GM21423 (cell line): ENCODE measurements at regions not wholly inside any gene's neighbourhood (a gene's known extent, or its start where the extent isn't known, plus 50 kb on each side); places are given as distances from the start of the nearest gene placed in this dataset.

Experiments
- ATAC-seq: cut with Tn5 transposase; IDR thresholded peaks from one replicate; pipeline ENCODE4 v1.9.1; 2021; ENCODE audit warnings: mild to moderate bottlenecking, moderate library complexity; ENCODE audit not compliant: unreplicated experiment

- ATAC-seq, result no peak
These were observed 112.3 kb upstream of the PMFBP1 start for GRCh38 chr16:72284042-72284789.

- ATAC-seq, result no peak
These were observed 110.4 kb upstream of the PMFBP1 start for GRCh38 chr16:72282362-72282761.

GRCh38 chr16:72278301-72278700, 106.3 kb upstream of the PMFBP1 start:
- ATAC-seq, result no peak

GRCh38 chr16:72277749-72278148, 105.8 kb upstream of the PMFBP1 start:
- no peak for ATAC-seq

GRCh38 chr16:72271699-72272240, 99.8 kb upstream of the PMFBP1 start:
- no peak for ATAC-seq

DNA sequence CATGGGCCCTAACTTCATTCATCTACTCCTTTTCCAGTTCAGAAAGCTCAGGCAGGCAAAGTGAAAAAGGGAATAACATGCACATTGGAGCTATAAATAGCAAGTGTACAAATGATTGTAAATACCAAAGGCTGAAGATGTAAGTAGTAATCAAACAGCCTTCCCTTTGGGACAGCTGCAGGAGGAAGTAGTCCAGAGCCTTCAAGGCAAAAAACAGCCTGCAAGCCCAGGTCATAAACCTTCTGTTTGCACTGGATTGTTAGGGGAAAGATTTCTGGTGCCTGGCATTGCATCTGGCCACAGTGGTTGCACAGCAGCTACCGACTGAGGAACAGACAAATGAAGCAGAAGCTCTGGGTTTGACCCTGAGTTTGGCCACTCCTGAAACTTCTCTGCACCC, 98.6 kb upstream of the PMFBP1 start:
- no peak for ATAC-seq

DNA sequence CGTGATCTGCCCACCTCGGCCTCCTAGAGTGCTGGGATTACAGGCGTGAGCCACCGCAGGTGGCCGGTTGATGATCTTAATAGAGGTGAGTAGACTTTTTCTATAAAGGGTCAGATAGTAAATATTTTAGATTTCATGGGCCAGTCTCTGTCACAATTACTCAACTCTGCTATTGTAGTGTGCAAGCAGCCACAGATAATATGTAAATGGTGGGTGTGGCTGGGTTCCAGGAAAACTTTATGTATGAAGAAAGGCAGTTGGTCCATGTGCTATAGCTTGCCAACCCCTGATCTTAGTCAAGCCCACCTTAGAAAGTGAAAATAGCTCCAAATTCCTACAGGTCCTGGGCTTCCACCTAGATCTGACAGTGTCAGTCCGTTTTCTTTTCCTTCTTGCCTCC, 94.9 kb upstream of the PMFBP1 start:
- no peak for ATAC-seq

DNA sequence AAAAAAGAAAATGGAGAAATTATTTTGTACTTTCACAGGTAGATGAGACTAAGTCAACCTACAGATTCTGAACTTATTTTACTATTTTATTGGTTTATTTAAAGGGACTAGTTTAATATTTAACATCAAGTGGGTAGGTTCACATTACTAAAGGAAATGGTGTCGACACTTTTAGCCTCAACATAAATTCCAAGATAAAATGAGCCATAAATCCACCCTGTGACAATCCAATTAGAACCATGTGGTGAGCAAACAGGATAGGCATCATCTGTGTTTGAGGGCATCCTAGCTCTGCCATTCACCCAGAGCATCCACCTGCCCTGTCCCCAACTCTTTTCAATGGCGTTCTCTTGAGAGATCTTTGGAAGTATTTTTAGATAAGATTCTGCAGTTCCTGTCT, 92.8 kb upstream of the PMFBP1 start:
- no peak for ATAC-seq

- ATAC-seq, result no peak
These were observed 90.8 kb upstream of the PMFBP1 start for GRCh38 chr16:72262711-72263110.

DNA sequence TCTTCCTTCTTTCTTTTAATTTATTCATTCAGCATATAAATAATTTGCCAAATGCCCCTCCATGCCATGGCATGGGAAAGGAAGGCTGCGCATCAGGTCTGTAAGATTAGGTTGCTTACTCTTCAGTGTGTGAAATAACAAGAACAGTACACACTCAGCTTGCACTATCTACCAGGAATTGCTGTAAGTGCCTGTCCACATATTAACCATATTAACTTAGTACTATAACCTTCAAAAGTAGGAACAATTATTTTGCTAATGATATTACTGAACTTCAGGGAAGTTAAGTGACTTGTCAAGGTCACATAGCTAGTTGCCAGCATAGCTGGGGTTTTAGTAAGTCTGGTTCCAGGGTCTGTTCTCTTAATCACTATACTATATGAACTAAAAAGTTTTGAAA, 89.2 kb upstream of the PMFBP1 start:
- no peak for ATAC-seq

DNA sequence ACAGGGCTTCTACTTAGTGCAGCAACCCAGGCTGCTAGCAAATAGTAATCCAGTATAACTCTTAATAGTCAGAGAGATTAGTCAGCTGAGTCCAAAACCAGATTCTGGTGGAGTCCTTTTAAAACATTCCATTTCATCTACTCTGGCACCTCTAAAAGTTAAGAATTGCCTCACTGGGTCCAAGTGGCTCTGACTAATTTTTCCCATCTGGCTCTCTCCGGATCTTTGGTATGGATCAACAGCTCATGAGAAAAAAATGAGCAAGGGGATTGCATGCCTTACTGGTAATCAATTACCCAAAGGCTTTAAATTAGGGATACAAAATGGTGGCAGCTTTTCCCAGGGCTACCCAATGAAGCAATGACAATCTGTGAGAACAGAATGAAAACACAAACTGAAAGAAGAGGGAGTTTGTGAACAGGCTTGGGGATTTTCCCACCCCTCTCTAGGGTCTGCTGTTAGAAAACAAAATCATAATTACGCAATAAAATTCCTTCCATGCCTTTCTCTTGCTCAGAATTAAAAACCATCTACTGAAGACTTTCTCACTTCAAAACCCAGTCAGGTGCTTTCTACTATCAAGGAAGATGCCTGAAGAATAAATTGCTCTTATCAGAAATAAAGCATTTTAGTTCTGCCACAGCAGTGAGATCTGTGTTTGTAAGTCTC, 84.6 kb upstream of the PMFBP1 start:
- ATAC-seq, result no peak

- ATAC-seq, result no peak
These were observed 83.8 kb upstream of the PMFBP1 start for GRCh38 chr16:72255786-72256185.

DNA sequence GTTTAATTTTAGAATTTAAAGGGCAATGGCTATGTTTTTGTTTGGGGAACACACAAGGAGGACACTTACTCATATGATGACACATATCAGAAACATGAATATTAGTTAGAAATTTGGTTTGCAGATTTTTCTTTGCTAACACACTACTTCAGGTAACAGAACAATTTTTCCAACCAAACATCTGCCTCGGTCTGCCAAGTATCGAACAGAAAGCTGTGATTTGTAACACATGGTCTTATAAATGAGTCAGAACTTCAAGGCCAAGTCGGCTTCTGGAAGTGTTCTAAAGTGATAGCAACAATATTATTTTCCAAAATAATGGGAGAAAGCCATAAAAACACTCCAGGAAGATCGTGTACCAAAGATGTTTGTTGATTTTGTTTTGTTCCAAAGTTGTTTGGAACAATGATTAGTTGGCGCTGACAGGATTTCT, 75.9 kb upstream of the PMFBP1 start:
- ATAC-seq, result no peak

- peak; percentile 97 for ATAC-seq
These were observed 74.5 kb upstream of the PMFBP1 start for GRCh38 chr16:72246423-72246822.

DNA sequence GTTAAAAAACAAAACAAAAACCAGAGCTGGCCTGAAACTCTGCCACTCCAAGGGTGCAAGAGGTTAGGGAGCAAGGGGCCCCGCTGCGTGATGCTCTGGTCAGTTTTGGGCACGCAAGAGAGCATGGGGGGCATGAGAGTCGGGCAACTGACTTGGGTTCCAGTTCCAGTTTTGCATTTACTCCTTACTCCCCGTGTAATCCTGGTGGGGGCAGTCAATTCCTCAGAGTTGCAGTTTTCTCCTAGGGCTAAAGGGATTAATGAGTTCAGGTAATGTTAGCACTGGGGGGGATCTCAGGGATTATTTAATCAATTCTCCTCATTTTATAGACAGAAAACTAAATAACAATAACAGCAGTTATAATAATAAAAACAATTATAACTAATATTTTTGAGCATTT, 72.9 kb upstream of the PMFBP1 start:
- no peak for ATAC-seq

GRCh38 chr16:72243621-72244020, 71.7 kb upstream of the PMFBP1 start:
- ATAC-seq, result no peak

- no peak for ATAC-seq
These were observed 70.8 kb upstream of the PMFBP1 start for GRCh38 chr16:72242757-72243156.

- ATAC-seq, result no peak
These were observed 70.0 kb upstream of the PMFBP1 start for GRCh38 chr16:72241930-72242329.

DNA sequence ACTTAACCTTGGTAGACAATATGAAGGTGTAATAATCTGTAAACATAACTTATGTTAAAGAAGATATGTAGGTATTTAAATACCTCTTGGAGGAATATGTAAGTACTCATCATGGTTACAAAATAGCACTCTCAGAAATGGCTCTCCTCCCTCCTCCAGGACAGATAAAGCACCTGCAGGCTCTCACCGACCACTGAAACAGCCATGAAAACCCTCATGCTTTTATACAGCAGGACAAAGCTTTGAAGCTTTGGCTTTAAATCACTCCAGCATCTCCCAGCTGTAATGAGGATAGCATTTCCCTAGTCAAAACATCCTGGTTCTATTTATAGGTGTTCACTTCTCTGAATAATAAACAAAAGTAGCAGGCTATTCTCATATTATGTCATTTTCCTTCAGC, 69.1 kb upstream of the PMFBP1 start:
- ATAC-seq, result no peak

GRCh38 chr16:72240466-72240865, 68.5 kb upstream of the PMFBP1 start:
- no peak for ATAC-seq

GRCh38 chr16:72236866-72237265, 64.9 kb upstream of the PMFBP1 start:
- ATAC-seq, result no peak

DNA sequence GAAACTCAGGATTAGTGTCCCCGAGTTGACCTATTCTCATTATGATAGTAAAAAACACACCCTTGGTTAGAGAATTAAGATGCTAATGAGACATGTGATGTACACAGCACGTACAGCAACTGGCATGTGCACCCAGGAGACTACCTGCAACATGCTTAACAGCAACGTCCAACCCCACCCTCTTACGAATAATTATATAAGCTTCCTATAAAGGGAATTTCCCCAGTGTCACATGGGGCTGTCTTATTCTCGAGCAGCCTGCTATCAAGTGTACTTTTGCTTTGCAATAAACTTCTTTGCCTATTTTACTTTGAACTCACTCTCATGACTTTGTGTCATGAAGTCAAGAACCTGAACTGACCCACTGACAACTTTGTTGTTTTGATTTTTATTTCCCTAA, 62.4 kb upstream of the PMFBP1 start:
- ATAC-seq, result no peak
